ENCODE measurements at regions not wholly inside any gene's neighbourhood (a gene's known extent, or its start where the extent isn't known, plus 50 kb on each side); places are given as distances from the start of the nearest gene placed in this dataset.

GRCh38 chr3:75001330-75001729, 386.9 kb upstream of the CNTN3 start:
- ChIA-PET CTCF (interaction anchor here (0.6 kb wide), 1 partner anchor 44 kb away, joined by 4 read pairs; no protein-coding TSS in a partner anchor), POLR2A (no interaction called here)
- Histone ChIP-seq H3K4me1 (ENCODE audit: control insufficient read depth in 2 of 2, insufficient read depth in 2 of 2, low read length in 2 of 2) (no peaks in the 10 kb centered on the region), H3K4me3 (ENCODE audit: control extremely low read depth in 1 of 5, extremely low read depth in 1 of 5, insufficient read depth in 1 of 5, low read depth in 2 of 5, low read length in 4 of 5) (no peak overlapping the region), H2AFZ (ENCODE audit: insufficient read depth, low read depth, low read length, poor library complexity, severe bottlenecking) (no peak overlapping the region), H3K9me3 (ENCODE audit: control extremely low read depth in 1 of 3, control insufficient read depth in 2 of 3, insufficient read depth in 1 of 3, low read length in 2 of 3) (no peaks in the 10 kb centered on the region), H3K79me2 (ENCODE audit: control insufficient read depth, insufficient read depth, low read length) (no peaks in the 10 kb centered on the region), H4K20me1 (ENCODE audit: control insufficient read depth, insufficient read depth, low read length, poor library complexity, severe bottlenecking) (no peaks in the 10 kb centered on the region), H3K9ac (ENCODE audit: low read length) (no peak overlapping the region), H3K36me3 (replicated peaks in 1 of 2; ENCODE audit: control extremely low read depth in 1 of 2, control insufficient read depth in 1 of 2, extremely low read depth in 1 of 2, insufficient read depth in 2 of 2, low read length in 1 of 2) (no peaks in the 10 kb centered on the region), H3K4me2 (replicated peaks; ENCODE audit: low read depth, low read length, poor library complexity, severe bottlenecking) (no peak overlapping the region), H3K27ac (ENCODE audit: low read length in 2 of 2) (no peak overlapping the region), H3K27me3 (replicated peaks in 1 of 4; ENCODE audit: control extremely low read depth in 1 of 4, control insufficient read depth in 3 of 4, insufficient read depth in 4 of 4, low read length in 3 of 4) (no peaks in the 10 kb centered on the region)
- no peak for ATAC-seq (ENCODE audit: low read depth)
- TF ChIP-seq EZH2 (IDR thresholded peaks at IDR 0.05; ENCODE audit: borderline replicate concordance, insufficient read depth, low read depth, low read length, poor library complexity, severe bottlenecking) (no peak), CTCF (IDR thresholded peaks at IDR 0.05) (no peak)
- no peak for DNase-seq
- H3K27me3 Mint-ChIP-seq, result no peaks in the 10 kb centered on the region
- no peaks in the 10 kb centered on the region for H3K4me1 Mint-ChIP-seq
- WGBS (ENCODE audit: insufficient coverage), result no CpG with 5 or more reads among the region's 1 CpG
- peaks cover 7% of the 10 kb centered on the region for H3K9me3 Mint-ChIP-seq (ENCODE audit: insufficient read depth)
- H3K27ac Mint-ChIP-seq, result no peak overlapping the region
- H3K4me3 Mint-ChIP-seq, result no peak overlapping the region
- intact Hi-C loops (cut with micrococcal nuclease), result no loop called here

GRCh38 chr3:75012791-75013331, 398.4 kb upstream of the CNTN3 start:
- 88% methylated on average over 1 of the region's 5 CpGs for WGBS (ENCODE audit: insufficient coverage)
- Histone ChIP-seq H3K9ac (ENCODE audit: low read length) (no peak overlapping the region), H3K4me3 (ENCODE audit: control extremely low read depth in 1 of 5, extremely low read depth in 1 of 5, insufficient read depth in 1 of 5, low read depth in 2 of 5, low read length in 4 of 5) (no peak overlapping the region), H3K36me3 (replicated peaks in 1 of 2; ENCODE audit: control extremely low read depth in 1 of 2, control insufficient read depth in 1 of 2, extremely low read depth in 1 of 2, insufficient read depth in 2 of 2, low read length in 1 of 2) (no peaks in the 10 kb centered on the region), H3K4me1 (ENCODE audit: control insufficient read depth in 2 of 2, insufficient read depth in 2 of 2, low read length in 2 of 2) (no peaks in the 10 kb centered on the region), H2AFZ (ENCODE audit: insufficient read depth, low read depth, low read length, poor library complexity, severe bottlenecking) (no peak overlapping the region), H3K27me3 (replicated peaks in 1 of 4; ENCODE audit: control extremely low read depth in 1 of 4, control insufficient read depth in 3 of 4, insufficient read depth in 4 of 4, low read length in 3 of 4) (no peaks in the 10 kb centered on the region), H3K4me2 (replicated peaks; ENCODE audit: low read depth, low read length, poor library complexity, severe bottlenecking) (no peak overlapping the region), H3K27ac (ENCODE audit: low read length in 2 of 2) (no peak overlapping the region), H3K79me2 (ENCODE audit: control insufficient read depth, insufficient read depth, low read length) (no peaks in the 10 kb centered on the region), H4K20me1 (ENCODE audit: control insufficient read depth, insufficient read depth, low read length, poor library complexity, severe bottlenecking) (no peaks in the 10 kb centered on the region), H3K9me3 (ENCODE audit: control extremely low read depth in 1 of 3, control insufficient read depth in 2 of 3, insufficient read depth in 1 of 3, low read length in 2 of 3) (peaks cover 0 to 3% (median 0%) of the 10 kb centered on the region in 3 donors)
- TF ChIP-seq CTCF (IDR thresholded peaks at IDR 0.05), result no peak
- no peak for TF ChIP-seq EZH2 (IDR thresholded peaks at IDR 0.05; ENCODE audit: borderline replicate concordance, insufficient read depth, low read depth, low read length, poor library complexity, severe bottlenecking)
- intact Hi-C loops (cut with micrococcal nuclease), result no loop called here
- ATAC-seq (ENCODE audit: low read depth) (no peak), DNase-seq (no peak)
- no peak overlapping the region for H3K27ac Mint-ChIP-seq
- no peak overlapping the region for H3K4me3 Mint-ChIP-seq
- ChIA-PET POLR2A (no interaction called here), CTCF (no interaction called here)
- H3K4me1 Mint-ChIP-seq, result no peaks in the 10 kb centered on the region
- H3K27me3 Mint-ChIP-seq, result no peaks in the 10 kb centered on the region
- no peaks in the 10 kb centered on the region for H3K9me3 Mint-ChIP-seq (ENCODE audit: insufficient read depth)
